ENCODE measurements at regions not wholly inside any gene's neighbourhood (a gene's known extent, or its start where the extent isn't known, plus 50 kb on each side); places are given as distances from the start of the nearest gene placed in this dataset.
"Not testable (repeated sequence)": the region's sequence is repeated elsewhere in the genome, so short reads cannot be mapped to it uniquely, and the experiment has no call there.

GRCh38 chr1:185478877-185479276 lies 161.8 kb upstream of the IVNS1ABP start:
- no peak for DNase-seq (ENCODE audit: extremely low read depth in 1 of 2, low read depth in 1 of 2)

DNA sequence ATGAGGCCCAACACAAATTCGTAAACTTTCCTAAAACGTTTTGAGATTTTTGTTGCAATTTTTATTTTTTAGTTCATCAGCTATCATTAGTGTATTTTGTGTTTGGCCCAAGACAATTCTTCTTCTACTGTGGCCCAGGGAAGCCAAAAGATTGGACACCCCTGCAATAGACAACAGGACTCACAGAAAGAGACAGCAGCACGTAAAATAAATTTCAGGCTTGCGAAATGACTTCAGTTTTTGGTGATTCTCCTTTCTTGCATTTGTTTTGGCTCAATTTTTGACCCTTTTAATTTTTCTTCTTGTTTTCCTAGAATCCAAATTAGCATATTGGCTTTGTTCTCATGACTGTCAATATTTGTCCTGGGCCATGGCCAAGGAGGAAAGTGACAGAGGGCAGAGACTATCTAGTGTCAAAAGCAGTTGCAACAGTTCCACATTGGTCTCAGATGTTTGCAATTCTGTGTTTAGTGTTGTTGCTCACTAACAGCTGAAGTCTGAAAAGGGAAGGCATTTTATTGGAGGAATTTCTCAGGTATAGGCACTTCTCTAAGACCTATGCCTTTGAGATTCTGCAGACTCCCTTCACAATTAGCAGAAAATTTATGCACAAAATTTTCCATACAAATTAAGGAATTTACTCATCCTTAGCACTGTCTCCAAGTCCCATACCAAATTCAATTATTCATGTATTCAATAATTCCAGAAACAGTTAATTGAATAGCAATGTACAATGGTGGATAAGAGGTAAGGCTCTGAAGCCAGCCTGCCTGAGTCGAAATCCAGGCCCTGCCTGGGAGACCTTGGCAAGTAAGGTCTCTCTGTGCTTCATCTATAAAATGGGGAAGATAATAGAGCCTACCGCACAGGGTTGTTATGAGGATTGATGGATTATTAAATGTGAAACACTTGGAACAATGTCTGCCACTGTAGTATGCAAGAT lies 160.9 kb upstream of the IVNS1ABP start:
- no peak for DNase-seq (ENCODE audit: extremely low read depth in 1 of 2, low read depth in 1 of 2)

- no peak for DNase-seq (ENCODE audit: extremely low read depth in 1 of 2, low read depth in 1 of 2)
Measured at GRCh38 chr1:185474440-185475149, 157.6 kb upstream of the IVNS1ABP start.

- DNase-seq (ENCODE audit: extremely low read depth in 1 of 2, low read depth in 1 of 2): no peak
Measured at GRCh38 chr1:185473186-185473585, 156.1 kb upstream of the IVNS1ABP start.

- no peak for DNase-seq (ENCODE audit: extremely low read depth in 1 of 2, low read depth in 1 of 2)
Measured at GRCh38 chr1:185468626-185469025, 151.6 kb upstream of the IVNS1ABP start.

DNA sequence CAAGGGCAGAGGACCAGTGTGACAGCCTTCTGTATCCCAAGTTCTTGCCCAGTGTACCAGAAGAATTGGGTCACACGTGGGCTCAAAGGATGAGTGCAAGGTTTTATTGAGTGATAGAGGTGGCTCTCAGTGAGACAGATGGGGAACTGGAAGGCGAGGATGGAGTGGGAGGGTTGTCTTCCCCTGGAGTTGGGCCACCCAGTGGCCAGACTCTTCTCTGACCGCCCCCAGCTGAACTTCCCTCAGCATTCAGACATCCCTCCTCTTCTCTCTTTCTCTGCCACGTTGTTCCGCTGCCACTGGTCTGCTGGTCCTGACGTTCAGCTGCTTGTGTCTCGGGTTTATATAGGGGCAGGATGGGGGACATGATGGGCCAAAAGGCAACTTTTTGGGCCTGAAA lies 150.1 kb upstream of the IVNS1ABP start:
- no peak for DNase-seq (ENCODE audit: extremely low read depth in 1 of 2, low read depth in 1 of 2)

DNA sequence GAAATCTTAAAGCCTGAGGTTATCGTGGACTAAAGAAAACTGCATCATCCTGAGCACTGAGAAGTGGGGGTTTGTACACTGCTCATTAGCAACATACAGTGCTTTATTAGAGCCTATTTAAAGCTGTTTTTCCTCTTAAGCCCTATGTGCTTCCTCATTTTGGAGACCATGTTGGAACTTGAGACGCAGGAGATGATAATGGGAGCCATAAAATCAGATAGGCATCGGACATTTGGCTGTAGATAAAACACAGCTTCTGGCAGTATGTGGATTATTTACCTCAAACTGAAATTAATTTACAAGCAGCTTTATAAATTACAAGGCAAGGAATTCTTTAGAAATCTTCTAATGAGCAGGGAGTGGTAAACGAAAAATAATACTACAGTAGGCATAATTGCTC lies 147.7 kb upstream of the IVNS1ABP start:
- DNase-seq (ENCODE audit: extremely low read depth in 1 of 2, low read depth in 1 of 2): no peak

DNA sequence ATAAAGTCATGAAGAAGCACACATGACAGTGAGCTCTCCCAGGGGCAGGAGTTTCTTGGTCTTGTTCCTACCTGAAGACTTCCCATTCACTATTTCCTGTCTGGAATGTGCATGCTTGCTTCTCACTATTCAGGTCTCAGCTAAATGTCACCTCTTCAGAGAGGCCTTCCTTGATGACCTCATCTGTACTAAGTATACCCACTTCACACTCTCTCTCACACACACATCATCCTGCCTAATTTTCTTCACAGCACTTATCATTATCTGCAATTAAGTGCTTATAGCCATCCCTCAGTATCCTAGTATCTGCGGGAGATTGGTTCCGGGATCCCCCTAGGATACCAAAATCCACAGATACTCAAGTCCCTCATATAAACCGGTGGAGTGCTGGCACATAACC lies 146.4 kb upstream of the IVNS1ABP start:
- no peak for DNase-seq (ENCODE audit: extremely low read depth in 1 of 2, low read depth in 1 of 2)

DNA sequence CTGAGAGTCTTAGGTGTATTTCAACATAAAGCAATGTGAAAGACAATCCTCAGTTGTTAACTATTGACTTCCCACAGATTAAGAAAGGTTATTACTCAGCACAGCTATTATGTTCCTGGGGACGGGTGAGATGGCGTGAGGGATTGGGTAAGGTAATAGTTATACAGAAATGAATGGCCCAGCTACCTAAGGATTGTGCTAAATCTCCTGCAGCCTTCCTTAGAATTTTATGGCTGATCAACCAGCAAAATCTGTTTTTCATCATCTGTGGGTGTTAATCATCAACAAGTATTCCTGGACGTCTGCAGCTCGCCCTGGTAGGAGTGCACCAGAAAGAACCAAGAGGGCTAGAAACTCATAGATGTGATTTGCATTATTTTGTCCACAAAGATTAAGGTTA lies 146.0 kb upstream of the IVNS1ABP start:
- no peak for DNase-seq (ENCODE audit: extremely low read depth in 1 of 2, low read depth in 1 of 2)

GRCh38 chr1:185460723-185461122 lies 143.7 kb upstream of the IVNS1ABP start:
- not testable (repeated sequence) for DNase-seq (ENCODE audit: extremely low read depth in 1 of 2, low read depth in 1 of 2)

GRCh38 chr1:185459141-185459540 lies 142.1 kb upstream of the IVNS1ABP start:
- DNase-seq (ENCODE audit: extremely low read depth in 1 of 2, low read depth in 1 of 2): no peak

- no peak for DNase-seq (ENCODE audit: extremely low read depth in 1 of 2, low read depth in 1 of 2)
Measured at GRCh38 chr1:185458670-185459069, 141.6 kb upstream of the IVNS1ABP start.

DNA sequence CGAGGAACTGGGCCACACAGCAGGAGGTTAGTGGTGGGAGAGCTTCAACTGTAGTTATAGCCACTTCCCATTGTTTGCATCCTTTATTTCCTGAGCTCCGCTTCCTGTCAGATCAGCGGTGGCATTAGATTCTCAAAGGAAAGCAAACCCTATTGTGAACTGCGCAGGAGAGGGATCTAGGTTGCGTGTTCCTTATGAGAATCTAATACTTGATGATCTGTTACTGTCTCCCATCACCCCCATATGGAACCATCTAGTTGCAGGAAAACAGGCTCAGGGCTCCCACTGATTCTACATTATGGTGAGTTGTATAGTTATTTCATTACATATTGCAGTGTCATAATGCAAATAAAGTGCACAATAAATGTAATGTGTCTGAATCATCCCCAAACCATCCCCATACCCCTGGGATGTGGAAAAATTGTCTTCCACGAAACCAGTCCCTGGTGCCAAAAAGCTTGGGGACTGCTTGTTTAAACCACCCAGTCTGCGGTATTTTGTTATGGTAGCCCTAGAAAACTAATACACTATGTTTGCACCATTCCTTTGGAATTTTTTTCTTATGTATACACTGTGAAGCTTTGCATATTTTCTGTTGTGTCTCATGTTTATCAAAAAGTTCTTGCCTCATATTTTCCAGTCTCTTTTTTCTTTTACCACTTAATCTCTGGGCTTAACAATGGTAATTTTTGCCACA lies 136.6 kb upstream of the IVNS1ABP start:
- DNase-seq (ENCODE audit: extremely low read depth in 1 of 2, low read depth in 1 of 2): no peak

DNA sequence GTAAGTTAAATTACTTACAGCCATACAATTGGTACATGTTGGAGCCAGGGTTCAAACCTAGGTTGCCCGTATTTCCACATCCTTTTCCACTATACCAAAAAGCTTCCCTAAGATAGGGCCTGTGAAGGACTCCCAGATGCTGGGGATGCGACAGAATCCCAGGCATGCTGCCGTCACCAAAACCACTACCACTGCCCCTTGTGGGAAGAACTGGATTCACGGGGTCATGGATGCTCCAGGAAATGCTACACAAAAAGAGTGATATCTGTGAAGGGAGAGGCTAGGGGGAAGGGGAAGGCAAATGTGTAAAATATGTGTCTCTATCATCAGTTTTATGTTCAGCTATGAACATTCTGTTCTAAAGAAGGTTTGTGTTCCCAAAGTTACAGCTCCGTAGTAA lies 133.9 kb upstream of the IVNS1ABP start:
- DNase-seq (ENCODE audit: extremely low read depth in 1 of 2, low read depth in 1 of 2): no peak

- no peak for DNase-seq (ENCODE audit: extremely low read depth in 1 of 2, low read depth in 1 of 2)
Measured at GRCh38 chr1:185450060-185450788, 133.2 kb upstream of the IVNS1ABP start.

DNA sequence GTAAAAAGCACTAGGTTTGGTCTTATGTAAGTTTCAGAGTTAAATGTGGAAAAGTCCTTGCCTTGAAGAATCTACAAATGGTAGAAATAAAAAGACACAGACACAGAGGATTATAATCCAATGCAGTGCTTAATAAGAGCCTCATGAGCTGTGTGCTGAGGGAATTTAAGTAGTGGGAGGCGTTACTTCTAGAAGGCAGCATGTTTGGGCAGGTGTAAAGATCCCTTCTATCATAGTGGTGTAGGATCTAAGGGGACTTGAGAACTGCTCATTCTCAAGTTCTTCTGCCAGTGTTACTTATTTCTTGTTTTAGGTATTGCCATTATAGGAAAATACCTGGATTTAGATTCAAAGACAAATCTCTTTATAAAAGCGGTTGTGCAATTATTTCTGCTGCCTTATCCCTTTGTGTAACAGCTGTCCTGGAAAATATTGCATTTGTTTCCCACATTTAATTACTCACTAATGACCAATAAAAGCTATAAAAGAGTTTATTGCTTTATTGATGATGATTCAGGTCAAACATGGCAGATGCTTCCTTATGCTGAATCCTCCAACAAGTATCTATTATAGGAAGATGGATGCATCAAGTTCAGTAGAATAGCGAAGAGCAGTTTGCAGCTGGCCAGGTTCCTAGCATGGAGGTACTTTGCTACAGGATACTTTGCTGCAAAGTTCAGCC lies 132.5 kb upstream of the IVNS1ABP start:
- DNase-seq (ENCODE audit: extremely low read depth in 1 of 2, low read depth in 1 of 2): no peak

GRCh38 chr1:185448591-185449186 lies 131.6 kb upstream of the IVNS1ABP start:
- DNase-seq (ENCODE audit: extremely low read depth in 1 of 2, low read depth in 1 of 2): no peak

DNA sequence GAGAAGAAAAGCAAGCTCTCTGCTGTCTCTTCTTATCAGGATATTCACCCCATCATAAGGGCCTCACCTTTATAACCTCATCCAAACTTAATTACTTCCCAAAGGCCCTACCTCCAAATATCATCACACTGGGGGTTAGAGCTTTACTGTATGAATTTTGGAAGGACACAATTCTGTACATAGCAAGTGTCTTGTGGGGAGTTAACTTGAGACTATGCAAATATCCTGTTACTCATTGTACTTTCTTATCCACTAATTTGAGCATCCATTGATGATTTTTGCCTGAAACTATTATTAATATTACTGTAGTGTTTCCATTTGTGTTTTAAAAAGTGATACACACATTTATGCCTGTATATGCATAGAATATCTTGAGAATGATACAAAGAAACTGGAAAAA lies 129.1 kb upstream of the IVNS1ABP start:
- no peak for DNase-seq (ENCODE audit: extremely low read depth in 1 of 2, low read depth in 1 of 2)

- no peak for DNase-seq (ENCODE audit: extremely low read depth in 1 of 2, low read depth in 1 of 2)
Measured at GRCh38 chr1:185445594-185445993, 128.6 kb upstream of the IVNS1ABP start.

DNA sequence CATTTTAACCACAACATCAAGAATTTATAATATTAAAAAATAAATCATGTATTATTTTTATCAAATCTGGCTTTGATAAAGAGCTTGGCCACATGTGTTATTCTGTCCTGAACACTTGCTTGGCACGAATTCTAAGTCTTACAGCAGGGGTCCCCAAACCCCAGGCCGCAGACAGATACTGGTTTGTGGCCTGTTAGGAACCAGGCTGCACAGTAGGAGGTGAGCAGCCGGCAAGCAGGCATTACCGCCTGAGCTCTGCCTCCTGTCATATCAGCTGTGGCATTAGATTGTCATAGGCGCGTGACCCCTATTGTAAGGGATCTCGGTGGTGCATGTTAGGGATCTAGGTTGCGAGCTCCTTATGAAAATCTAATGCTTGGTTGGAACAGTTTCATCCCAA lies 127.6 kb upstream of the IVNS1ABP start:
- no peak for DNase-seq (ENCODE audit: extremely low read depth in 1 of 2, low read depth in 1 of 2)
